Peyer's patch (tissue), 4 donors: ENCODE measurements at regions not wholly inside any gene's neighbourhood (a gene's known extent, or its start where the extent isn't known, plus 50 kb on each side); places are given as distances from the start of the nearest gene placed in this dataset.

Source experiments
- POLR2A ChIP-seq, 2 donors: fragments of 450-650 bp; IDR thresholded peaks; one replicate each; pipeline ENCODE4 v1.5.1; 2017; ENCODE audit warnings: antibody characterized with exemption in 2 of 2, mild to moderate bottlenecking in 2 of 2, moderate library complexity in 2 of 2
- TF ChIP-seq, protein P1 (sequence below), 6 experiments: fragments of 450-650 bp in 4 of 6; fragments of 200-600 bp in 2 of 6; sonication (generic) in 1 of 6; IDR thresholded peaks; one replicate each; pipeline ENCODE4 v1.5.1; 2017 to 2019; ENCODE audit warnings: antibody characterized with exemption in 6 of 6, mild to moderate bottlenecking in 3 of 6, moderate library complexity in 1 of 6

DNA sequence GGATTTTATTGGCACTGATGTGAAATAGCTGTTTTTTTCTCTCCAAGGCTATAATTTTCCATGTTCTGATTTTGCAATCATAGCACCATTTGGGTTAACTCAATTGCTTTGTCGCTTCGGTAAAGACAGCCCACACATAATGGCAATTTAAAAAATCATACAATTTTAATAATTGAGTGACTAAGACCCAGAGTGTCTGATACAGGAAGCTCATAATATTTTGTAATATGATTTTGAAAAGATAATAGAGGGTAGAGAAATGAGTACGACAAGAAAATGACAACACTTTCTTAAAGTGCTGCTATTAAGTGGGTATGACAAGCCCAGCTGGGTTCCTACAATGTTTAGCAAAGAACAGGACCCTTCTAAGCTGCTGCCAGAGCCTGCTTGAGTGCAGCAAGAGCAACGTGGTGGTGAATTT is 439.1 kb downstream of the METTL15 start:
- TF ChIP-seq, protein P1, sequence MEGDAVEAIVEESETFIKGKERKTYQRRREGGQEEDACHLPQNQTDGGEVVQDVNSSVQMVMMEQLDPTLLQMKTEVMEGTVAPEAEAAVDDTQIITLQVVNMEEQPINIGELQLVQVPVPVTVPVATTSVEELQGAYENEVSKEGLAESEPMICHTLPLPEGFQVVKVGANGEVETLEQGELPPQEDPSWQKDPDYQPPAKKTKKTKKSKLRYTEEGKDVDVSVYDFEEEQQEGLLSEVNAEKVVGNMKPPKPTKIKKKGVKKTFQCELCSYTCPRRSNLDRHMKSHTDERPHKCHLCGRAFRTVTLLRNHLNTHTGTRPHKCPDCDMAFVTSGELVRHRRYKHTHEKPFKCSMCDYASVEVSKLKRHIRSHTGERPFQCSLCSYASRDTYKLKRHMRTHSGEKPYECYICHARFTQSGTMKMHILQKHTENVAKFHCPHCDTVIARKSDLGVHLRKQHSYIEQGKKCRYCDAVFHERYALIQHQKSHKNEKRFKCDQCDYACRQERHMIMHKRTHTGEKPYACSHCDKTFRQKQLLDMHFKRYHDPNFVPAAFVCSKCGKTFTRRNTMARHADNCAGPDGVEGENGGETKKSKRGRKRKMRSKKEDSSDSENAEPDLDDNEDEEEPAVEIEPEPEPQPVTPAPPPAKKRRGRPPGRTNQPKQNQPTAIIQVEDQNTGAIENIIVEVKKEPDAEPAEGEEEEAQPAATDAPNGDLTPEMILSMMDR (IDR thresholded peaks at IDR 0.05) = no peak
- no peak for TF ChIP-seq POLR2A (IDR thresholded peaks at IDR 0.05)
